AG08395 (cell line): ENCODE measurements at regions not wholly inside any gene's neighbourhood (a gene's known extent, or its start where the extent isn't known, plus 50 kb on each side); places are given as distances from the start of the nearest gene placed in this dataset.

ENCODE experiments used
- DNase-seq: peaks from one replicate; pipeline ENCODE4 v3.0.0; 2012; ENCODE audit warnings: mixed read lengths, low spot score

DNA sequence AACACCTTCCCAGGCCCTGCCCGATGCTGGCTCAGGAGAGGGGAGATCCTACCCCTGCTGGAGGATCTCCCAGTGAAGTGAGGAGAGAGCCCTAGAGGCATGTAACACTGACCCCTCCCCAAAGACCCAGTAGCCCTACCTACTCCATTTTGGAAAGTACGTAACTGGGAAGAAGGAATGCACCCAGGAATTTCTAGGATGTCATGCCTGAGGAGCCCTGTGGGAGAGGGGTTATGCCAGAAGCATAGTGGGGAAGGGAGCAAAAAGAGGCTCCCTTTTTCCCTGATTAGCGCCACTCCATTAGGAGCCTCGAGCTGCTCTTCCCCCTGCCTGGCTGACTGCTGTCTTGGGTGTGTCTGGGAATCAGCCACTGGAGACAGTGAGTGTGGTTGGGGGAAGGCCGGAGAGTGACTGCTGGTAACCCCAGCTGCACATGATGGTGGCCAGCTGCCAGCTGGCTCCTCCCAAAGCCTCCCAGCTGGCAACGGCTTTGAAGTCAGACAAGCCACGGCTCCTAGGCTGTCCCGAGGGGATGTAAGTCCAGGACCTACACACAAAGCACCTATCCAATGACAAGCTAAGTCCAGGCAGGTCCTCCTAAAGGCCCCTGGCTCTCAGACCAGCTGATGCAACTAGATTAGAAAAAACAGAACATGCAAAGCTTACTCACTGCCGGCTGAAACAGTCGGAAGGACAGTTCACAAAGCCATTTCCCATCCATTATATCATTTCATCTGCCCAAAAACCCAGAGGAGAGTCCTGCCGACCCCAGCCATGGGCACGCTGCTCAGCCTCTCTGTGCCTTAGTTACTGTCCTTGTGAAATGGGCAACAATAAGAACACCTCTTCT, 136.5 kb upstream of the ABCA1 start:
- peak; percentile 95 for DNase-seq

DNA sequence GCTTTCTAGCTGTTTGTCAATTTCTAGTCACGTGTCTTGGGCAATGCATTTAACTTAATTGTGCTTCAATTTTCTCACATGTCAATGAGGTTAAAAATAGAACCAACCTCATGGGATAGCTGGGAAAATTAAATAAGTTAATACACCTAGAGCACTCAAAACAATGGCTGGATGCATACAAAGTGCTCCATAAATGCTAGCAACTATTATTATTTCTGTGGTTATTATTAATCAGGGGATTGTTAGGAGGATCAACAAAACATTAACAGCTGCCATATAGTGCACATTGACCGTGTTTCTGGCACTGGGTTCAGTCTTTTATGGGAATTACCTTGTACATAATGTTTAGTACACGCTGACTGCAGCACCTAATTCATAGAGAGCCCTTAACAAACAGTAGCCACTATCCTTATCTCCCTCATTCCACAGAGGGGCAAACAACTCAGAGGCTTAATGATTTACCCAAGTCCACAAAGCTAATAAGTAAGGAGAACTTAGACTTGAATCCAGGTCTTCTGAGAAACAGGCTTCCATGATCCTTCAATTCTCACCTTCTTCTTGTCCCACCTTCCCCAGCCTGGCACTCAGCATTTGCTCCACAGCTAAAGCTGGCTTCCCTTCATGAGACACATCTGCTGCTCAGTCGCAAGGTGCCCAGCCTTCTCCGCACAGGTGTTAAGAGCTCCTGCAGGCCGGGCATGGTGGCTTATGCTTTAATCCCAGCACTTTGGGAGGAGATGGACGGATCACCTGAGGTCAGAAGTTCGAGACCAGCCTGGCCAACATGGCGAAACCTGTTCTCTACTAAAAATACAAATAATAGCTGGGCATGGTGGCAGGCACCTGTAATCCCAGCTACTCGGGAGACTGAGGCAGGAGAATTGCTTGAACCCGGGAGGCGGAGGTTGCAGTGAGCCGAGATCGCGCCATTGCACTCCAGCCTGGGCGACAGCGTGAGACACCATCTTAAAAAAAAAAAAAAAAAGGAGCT, 137.4 kb upstream of the ABCA1 start:
- no peak for DNase-seq

DNA sequence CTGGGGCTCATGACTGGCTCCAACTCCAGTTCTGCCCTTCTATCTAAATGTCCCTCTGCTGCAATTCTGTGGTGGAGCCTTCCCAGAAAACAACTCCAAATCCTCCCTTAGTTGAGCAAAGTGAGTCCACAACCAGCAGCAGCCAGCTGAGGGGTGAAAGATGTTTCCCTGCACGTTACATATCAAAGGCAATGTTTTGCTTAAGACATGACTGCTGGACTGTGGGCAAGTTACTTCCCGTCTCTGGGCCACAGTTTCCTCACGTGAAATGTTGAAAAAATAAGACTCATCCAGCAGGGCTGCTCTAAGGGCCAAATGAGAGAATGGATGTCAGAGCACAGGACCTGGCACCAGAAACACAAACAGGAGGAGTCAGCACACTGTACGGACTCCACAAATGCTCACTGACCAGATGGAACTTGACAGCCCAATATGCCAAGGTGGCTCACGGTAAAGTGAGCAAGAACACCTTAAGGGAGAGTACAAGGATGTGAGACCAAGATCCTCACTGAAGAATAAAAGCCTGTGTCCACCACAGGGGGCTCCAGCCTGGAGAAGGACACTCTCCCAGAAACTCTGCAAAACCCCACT, 138.4 kb upstream of the ABCA1 start:
- no peak for DNase-seq

DNA sequence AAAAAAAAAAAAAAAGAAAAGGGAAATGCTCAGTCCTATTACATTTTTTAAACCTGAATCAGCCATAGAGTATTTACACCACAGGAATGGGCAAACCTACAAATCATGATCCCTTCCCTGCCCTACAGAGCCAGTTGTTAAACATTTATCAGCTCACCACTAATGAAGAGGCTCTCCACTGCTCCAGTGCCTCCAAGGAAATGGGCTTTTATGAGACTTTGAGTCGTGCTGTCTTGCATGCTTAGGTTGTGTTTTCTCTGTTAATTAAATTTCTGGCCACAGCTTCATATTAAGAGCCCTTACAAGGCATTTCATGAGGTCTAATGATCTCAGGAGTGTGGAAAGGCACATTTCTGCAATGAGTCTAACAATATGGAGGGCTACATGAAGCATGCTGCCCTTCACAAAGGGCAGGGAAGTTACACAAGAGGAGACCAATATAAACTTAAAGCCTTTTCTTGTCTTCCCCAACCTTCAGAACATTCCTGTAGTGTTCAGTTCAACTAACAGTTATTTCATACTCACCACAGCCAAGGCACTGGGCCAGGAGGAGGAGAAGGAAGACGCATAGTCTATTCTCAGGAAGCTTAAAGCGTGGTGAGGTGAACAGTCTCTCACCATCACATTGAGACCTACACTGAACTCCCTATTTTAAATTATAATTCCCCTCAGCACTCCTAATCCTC, 140.1 kb upstream of the ABCA1 start:
- DNase-seq, result peak; percentile 50

DNA sequence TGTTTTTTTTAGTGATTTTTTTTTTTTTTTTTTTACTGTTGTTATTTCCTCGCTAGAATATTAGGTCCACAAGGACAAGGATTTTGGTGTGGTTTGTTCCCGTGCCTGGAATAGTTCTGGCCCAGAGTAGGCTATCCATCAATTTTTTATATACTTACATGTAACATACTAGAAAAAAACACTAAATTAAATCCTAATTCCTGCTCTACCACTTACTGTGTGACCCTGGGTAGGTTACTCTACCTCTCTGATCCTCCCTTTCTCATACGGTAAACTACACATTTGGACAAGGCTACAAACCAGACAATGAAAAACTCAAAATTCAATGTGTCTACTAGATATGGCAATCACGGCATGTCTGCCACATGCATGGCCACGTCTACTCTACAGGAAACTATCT, 141.3 kb upstream of the ABCA1 start:
- no peak for DNase-seq

DNA sequence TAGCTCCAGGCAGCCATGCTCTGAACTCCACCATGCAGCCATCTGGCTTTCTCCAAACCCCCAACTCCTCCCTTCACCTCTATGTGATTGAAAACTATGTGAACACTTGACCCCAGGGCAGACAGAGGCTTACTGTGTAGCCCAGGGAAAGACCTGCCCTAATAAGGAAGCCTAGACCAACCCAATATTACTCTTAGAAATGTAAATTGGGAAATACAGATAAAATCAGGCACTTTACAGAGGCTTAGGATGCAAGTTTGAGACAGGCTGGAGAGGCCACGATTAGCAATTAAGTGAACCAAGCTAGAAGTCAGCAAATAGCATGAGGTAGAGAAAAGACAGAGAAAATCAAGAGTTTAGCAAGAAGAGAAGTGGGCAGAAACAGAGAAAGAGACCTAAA, 141.7 kb upstream of the ABCA1 start:
- no peak for DNase-seq

DNA sequence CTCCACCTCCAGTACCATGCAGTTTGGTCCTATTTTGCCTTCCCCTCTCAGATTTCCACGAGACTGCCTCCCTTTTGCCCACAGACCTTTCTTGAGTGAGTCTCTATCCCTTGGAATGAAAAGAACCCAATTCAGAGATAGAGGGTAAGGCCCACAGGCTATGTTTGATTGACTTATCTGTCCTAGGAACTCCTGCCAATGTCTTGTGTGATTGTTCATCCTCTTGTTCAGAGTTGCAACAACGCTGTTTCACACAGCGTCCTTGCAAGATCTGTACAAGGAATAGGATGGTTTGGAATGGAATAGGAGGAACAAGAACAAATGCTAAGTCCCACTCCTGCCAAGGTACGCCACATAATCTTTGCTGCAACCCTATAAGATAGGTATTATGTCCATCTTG, 142.2 kb upstream of the ABCA1 start:
- no peak for DNase-seq

DNA sequence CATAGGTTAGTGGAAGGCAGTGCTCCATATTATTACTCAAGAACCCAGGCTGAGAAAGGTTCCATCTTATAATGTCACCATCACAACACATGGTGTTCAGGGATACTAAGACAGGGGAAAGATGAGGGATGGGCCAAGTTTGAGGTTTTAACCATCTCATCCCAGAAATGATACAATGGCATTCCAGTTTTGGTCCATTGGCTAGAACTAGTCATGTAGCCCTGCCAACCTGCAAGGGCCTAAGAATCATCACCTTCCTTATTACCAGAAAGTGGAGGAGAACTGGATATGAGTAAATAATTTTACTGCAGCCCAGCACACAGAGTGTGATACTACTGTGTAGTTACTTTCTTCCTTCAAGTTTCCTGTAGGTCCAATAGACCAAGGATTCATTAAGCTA, 144.5 kb upstream of the ABCA1 start:
- DNase-seq, result no peak

DNA sequence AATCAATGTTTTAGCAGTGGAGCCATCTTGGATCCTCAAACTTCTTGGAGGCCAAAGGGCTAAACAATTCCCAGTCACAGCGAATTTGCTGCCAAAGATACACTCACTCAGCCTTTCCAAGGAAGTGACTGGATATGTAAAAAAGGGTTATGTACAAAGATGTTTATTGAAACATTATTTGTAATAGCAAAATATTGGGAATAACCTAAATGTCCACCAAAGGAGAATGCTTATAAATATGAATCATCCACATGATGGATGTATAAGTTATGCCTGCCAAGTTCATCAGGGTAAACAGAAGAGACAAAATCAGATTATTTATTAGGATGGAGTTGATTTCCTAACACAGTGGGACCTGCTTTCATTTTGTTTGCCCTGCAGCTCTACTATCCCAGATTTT, 145.2 kb upstream of the ABCA1 start:
- no peak for DNase-seq

DNA sequence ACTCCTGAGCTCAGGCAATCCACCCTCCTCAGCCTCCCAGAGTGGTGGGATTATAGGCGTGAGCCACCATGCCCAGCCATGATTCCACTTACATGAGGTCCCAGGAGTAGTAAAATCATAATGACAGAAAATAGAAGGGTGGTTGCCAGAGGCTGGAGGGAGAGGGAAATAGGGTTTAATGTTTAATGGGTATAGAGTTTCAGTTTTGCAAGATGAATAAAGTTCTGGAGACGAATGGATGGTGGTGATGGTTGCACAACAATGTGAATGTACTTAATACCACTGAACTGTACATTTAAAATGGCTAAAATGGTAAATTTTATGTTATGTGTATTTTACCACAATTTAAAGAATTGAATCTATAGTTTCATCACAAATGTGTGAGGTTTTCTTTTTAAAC, 146.5 kb upstream of the ABCA1 start:
- no peak for DNase-seq

DNA sequence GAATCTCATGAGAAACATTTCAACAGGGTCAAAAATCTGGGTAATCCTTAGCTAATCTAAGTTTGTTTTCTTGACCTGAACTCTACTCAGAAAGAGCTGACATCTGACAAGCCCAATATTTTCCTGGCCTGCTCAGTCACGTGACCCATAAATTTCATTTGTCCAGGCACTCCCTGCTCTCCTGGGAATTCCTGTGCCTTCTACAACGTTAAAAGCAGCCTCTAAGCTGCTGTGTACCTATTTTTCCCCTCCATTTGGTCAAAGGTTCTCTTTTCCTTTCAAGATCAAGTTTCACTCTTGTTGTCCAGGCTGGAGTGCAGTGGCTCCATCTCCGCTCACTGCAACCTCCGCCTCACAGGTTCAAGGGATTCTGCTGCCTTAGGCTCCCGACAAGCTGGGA, 148.8 kb upstream of the ABCA1 start:
- no peak for DNase-seq

DNA sequence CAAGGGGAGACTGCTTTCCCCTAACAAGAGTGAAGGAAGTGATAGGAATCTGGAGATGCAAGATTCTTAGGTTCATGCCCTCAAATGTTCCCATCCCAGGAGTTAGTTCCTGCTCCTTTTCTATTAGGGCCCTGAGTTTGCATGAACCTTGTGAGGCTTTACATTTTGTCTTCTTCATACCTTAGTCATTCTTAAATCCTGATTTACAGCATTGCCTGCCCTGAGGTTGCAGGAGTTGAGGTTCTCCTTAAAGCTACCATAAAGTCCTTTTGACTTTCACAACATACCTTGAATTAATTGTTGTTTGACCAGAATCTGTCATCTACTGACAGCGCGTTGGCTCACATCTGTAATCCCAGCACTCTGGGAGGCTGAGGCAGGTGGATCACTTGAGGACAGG, 151.5 kb upstream of the ABCA1 start:
- no peak for DNase-seq

DNA sequence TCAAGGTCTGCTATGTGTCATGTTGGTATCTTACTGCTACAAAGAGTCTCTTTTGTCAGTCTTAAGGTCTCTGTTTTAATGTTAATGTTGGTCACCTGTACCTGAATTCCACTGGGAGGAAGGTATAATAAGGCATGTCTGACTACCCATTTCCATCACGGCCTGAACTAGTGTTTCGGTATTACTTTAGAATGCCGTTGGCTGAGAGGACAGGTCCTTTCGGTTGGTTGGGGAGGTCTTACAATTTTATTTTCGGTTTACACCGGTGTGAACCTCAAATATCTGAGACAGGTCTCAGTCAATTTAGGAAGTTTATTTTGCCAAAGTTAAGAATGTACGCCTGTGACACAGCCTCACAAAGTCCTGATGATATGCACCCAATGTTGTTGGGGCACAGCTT, 154.9 kb upstream of the ABCA1 start:
- no peak for DNase-seq

DNA sequence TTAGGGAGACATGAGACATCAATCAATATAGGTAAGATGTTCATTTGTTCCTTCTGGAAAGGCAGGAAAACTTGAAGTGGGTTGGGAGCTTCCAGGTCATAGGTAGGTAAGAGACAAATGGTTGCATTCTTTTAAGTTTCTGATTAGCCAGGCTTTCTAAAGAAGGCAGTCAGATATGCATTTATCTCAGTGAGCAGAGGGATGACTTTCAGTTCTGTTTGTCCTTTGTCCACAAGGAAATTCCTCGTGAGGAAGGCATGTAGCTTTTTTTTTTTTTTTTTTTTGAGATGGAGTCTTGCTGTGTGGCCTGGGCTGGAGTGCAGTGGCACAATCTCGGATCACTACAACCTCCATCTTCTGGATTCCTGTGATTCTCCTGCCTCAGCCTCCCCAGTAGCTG, 155.3 kb upstream of the ABCA1 start:
- no peak for DNase-seq

DNA sequence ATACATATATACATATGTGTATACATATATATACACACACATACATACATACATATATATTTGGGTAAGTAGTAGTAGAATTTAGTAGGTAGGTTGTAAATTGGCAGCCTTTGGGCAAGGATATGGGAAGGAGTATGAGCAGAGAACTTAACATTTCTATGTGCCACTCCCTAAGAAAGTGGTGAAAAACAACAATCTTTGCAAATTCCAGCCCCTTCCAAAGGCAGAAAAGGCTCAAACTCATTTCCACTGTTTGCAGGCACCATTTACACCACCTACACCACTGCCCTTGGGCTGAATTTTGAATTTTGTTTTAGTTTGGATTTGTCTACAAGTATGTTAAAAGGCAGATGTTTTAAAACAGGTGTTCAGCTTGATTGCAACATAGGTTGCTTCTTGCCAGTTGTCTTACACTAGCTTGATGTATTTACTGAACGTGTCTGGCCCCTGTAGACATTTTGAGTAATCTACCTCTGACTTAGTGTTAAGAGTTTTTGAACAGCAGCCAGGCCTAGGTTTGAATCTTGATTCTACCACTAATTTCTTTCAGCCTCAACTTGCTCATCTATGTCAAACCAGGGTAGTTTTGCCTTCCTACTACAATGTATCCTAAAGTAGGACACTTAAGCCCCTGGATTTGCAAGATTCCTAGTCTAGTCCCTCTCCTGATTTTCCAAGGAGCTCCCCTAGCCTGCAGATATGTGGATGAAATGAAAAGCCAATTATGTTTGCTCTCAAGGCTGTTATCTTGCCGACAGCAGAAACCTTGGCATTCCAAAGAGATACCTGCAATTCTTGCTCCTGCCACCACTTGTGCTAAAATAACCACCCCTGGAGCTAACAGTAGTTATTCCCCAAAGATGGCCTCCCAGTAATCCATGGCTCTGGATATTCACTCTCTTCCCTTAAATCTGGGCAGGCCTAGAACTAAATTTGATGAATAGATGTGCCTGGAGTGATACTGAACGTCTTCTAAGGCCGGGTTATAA, 156.2 kb upstream of the SLC44A1 start:
- DNase-seq, result no peak

DNA sequence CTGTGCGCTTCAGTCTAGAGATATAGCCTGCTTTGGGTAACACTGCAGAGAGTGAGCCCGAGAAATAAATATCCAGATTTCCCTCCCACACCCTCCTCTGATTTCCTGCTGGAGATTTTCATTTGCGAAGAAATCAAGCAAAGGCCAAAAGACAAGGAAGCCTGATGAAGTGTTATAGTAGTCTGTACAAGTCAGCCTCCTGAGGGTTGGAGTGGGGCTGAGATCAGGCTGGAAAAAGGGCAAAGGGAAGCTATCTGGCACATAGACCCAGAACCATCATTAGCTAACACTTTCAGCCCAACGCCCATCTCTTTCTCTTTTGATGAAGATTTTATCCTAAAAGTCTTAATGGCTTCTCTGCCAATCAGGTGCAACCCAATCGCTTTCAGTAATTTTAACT, 154.6 kb upstream of the SLC44A1 start:
- no peak for DNase-seq

DNA sequence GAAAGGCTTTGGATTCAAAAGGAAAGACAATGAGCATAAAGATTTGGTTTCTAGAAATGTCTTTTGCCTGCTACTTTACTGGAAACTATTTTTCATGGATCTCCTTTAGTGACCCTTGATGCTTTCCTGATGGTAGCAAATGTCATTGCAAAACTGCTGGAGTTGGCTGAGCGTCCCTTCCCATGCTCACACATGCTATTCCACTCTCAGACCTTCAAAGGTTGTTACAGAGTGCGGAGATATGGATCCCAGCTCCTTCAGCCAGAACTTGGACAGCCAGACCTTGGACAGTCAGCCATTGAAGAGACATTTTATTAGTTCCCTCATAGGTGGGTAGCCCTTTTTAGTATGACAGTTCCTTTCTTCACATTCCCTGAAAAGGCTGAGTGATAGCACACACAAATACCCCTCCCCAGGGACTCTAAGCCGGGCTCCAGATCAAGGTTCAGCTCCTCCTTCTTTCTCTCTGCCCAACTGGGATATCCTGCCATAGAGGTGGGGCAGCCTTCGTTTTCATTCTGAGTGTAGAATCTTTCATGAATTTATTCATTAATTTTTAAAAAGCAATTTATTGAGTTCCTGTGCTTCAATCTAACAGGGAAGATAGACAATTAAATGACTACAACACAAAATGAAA, 153.3 kb upstream of the SLC44A1 start:
- DNase-seq, result no peak

DNA sequence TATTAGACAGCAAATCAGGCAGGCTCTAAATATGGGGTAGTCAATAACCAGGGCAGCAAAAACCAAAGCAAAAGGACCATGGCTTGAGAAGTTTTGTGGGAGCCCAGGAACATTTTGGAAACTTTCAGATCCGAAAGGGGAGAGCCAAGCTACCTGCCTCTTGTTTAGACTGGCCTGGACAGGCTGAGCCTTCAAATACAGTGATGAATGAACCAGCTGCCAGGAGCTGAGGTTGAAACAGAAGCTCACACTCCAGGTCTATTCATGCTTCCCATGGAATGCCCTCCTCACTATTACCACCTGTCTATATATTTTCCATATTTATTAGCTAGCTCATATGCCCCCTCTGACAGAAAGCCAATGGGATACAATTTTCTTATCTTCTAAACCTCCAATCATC, 150.8 kb upstream of the SLC44A1 start:
- no peak for DNase-seq

DNA sequence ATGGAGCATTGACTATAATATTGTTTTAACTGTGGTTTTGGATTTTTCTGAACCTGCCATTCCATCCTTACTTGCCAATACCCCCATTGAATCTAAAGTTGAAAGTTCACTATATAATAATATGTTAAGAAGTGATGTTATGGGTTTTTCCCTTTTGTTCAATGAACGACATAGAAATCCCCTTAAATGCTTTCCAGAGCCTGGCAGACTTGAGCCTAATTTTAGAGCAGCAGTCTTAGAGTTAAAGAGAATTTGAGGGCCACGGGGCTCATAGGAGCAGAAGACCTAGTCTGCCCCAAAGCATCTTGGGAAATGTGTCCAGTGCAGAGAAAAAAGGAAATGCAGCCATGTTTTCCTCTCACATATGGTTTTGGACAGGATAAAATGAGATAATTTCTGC, 146.1 kb upstream of the SLC44A1 start:
- no peak for DNase-seq

DNA sequence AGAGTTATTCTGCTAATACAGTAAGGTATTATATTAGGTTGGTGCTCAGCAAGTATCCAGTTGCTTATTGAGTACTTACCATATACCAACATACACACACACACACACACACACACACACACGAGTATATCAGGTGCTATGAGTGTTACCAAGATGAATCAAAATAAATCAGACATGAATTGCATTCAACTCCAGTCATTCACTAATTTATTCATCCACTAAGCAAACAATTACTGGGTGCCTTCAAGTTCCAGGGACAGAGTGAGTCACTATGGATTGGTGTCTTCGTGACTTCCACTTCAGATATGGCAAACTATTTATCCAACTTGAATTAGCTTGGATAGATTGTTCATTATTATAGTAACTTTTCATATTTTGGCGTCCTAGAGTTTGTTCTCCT, 140.7 kb upstream of the SLC44A1 start:
- no peak for DNase-seq
